ENCODE measurements at regions not wholly inside any gene's neighbourhood (a gene's known extent, or its start where the extent isn't known, plus 50 kb on each side); places are given as distances from the start of the nearest gene placed in this dataset.

DNA sequence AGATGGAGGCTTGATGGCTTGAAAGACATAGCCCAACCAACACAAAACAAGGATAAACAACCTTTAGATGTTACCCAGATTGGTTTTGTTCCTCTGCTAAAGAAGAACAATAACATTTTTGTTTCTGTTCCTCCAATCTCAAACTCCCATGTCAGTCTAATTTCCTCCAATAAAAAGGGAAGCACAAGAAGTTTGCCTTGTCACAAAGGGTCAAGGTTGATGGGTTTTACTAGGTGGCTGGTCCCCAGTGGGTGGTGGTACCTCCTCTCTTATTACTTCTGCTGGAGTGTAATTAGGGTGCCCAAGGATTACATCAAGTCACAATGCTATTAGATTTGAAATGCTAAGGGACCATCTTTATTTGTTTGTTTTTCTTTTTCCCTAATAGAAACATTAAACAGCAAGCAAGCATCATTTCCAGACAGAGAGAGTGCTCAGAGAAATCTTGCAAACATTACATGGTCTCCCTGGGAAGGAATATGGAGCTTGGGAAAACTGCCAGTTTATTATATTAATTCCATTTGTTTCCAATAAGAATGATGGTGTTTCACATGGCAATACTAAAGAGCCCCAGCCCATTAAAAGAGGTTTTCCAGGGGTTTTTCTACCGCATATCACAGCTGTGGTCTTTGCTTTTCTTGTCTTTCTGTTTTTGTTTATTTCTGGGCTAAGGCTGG is 78.3 kb upstream of the AOAH start:
- no peak for DNase-seq (ENCODE audit: low read depth in 2 of 2)

DNA sequence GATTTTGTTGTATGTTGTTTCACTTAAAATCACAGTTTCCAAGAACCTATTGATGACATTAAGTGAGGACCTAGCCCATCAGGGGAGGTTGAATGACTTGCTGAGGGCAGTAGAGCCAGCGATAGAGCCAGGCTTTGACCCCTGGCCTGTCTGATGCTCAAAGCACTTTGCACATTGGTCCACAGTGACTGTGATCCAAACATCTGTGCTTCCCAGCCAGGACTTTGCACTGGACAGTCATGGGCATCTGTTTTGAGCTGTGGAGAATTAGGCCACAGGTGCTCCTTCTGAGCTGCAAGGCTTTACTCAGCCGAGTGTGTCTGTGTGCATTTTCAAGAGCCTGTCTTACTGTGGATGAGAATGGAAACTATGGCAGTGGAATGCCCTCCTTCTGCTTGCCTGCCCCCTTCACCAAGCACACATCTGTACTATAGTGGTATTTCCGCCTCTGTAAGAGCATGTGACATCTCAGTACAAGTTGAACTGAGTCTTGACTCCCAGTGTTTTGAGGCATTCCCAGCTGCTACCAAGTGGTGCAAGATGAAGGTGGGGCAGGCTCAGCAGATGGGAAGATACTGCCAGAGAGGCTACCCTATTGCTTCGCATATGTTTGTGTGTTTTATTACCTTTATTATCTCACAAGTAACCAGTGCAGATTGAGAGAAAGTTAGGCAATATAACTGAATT is 72.7 kb upstream of the AOAH start:
- DNase-seq (ENCODE audit: low read depth in 2 of 2) = no peak

- no peak for DNase-seq (ENCODE audit: low read depth in 2 of 2)
These were observed 71.2 kb upstream of the AOAH start for GRCh38 chr7:36795451-36796021.

DNA sequence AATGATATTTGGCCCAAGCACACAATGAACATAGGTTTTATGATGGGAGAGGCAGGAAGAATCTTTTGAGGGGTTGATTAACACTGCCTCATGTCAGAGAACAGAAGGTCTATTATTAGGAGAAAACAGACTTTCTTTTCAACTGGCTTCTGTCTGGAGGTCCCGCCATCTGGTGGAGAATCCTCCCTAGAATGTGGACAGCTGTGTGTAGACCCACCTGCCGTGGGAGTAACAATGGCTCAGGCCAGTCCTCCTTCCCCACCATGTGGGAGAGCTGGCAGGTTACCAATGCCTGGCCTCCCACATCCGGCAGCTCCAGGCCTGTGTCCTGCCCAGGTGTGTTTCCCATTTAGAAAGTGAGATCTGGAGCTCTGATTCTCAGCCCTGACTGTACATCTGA is 70.4 kb upstream of the AOAH start:
- DNase-seq (ENCODE audit: low read depth in 2 of 2) = no peak

GRCh38 chr7:36792421-36792820 is 68.1 kb upstream of the AOAH start:
- DNase-seq (ENCODE audit: low read depth in 2 of 2) = no peak

DNA sequence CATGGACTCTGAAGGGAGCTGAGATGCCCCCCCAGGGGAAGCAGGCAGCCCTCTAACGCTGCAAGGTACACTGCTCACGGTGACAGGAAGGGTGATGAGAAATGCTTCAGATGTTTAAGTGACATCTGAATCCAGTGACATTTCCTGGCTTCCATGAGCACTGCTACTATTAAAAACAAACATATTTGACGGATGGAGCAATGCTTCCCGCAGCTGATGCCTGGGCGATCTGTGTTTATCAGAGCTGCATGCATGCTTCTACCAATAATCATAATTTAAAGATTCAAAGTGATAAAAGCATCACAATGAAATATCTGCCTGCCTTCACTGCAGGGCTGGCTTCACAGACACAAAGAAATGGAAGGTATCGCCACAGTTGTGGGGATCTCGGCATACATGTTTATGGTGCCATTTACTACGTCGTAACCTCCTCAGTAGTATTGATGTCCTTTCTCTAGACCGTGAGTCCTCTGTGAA is 66.1 kb upstream of the AOAH start:
- DNase-seq (ENCODE audit: low read depth in 2 of 2) = no peak

DNA sequence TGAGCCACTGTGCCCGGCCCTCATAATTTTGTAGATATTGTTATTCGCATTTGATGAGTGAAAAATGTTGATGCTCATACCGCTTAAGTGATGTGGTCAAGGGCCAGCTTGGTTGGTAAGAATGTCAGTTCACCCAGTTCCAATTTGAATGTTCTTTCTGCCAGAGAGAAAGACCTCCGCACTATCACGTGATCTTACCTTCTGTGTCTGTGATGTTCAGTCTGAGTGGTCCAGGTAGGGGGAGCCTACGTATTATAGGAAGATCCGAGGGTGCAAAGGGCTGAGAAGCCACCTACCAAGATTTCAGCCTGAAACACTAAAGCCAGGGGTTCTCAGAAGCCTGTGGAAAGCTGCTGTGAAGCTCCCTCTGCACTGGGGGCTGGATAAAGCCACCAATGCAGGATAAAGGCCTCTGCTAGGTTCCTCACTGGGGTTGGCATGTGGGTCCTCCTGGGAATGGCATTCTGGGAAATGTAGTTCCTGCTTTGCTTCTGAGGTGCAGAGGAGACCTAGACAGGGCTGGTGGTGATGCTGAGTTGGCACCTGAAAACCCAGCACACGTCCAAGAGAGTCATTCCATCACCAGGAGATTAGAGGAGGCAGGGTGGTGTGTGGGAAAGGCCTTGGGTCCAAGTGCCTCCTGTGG is 64.7 kb upstream of the AOAH start:
- DNase-seq (ENCODE audit: low read depth in 2 of 2) = no peak

DNA sequence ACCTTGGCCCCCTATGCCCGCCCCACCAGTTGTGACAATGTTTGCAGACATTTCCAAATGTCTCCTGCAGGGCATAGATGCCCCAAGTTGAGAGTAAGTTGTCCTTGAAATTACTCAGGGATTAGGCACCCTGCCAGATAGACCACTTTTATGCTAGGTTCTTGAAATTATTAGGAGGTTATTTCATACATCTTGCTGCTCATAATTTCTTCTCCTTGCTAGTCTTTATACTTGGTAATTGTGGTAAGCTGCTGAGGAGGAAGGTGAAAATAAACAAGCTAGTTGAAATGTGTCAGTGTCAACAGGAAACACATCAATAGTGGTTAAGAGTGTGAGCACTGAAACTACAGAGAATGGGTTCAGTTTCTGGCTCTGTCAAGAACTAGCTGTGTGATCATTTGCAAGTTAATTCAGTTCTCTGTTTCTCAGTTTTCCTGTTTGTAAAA is 63.7 kb upstream of the AOAH start:
- no peak for DNase-seq (ENCODE audit: low read depth in 2 of 2)

- DNase-seq (ENCODE audit: low read depth in 2 of 2) = peak in 1 of 2 donors; percentile 38
These were observed 61.0 kb upstream of the AOAH start for GRCh38 chr7:36784991-36785940.

- no peak for DNase-seq (ENCODE audit: low read depth in 2 of 2)
These were observed 56.9 kb upstream of the AOAH start for GRCh38 chr7:36781011-36781738.

DNA sequence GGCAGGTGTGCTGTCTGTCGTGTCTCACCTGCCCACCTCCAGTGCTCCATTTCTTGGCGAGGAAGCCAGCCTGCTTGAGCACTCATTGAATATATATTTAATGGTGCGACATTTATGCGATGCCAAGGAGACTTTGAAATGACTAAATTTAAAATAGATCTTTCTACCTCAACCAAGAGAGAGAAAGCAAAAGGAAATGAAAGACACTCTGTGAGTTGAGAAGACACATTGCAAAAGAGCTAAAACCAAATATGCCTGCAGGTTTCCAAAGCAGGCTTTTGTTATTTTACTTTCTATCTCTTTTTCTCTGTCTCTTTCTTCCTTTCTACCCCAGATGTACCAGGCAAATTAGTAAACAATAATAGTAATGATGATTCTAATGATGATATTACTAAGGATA is 53.6 kb upstream of the AOAH start:
- DNase-seq (ENCODE audit: low read depth in 2 of 2) = no peak

DNA sequence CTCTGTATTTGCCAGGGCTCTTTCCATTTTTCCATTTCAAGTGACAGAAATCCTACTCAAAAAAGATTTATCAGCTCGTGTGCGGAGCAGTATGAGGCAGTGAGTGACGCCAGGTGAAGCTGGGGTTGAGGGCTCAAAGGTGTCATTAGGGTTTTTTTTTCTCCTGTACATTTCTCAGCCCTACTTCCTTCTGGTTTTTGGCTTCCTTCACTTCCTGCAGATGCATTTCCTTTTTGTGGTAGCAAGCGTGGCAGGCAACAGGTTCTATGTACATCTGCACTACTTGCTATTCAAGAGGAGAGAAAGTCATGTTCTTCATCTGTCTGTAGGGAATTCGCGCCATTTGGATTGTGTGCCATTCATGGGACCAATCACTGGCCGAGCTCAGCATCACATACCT is 52.8 kb upstream of the AOAH start:
- no peak for DNase-seq (ENCODE audit: low read depth in 2 of 2)

DNA sequence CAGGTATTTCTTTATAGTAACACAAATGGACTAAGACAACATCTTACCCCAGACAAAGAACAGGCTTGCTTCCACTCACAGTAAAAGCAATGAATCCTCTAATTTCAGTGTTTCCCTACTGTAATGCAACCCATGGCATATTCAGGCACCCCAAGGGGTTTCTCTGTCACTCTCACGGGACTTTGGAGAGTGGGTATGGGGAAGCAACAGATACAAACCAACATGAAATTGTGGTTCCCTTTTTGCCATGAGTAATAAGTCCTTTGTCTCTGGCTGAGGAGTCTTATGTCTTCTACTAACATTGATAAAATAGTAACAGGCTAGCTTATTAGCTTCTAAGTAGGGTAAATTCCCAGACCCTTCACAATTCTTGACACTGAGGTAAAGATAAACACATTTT is 51.4 kb upstream of the AOAH start:
- no peak for DNase-seq (ENCODE audit: low read depth in 2 of 2)

GRCh38 chr7:36775061-36775620 is 50.8 kb upstream of the AOAH start:
- no peak for DNase-seq (ENCODE audit: low read depth in 2 of 2)

All from stimulated activated CD4-positive, alpha-beta T cell treated with anti-CD3 and anti-CD28 coated beads, Interleukin-15, amount 100 ng/mL, for 48 hours (primary cell).